ENCODE measurements at regions not wholly inside any gene's neighbourhood (a gene's known extent, or its start where the extent isn't known, plus 50 kb on each side); places are given as distances from the start of the nearest gene placed in this dataset.

DNA sequence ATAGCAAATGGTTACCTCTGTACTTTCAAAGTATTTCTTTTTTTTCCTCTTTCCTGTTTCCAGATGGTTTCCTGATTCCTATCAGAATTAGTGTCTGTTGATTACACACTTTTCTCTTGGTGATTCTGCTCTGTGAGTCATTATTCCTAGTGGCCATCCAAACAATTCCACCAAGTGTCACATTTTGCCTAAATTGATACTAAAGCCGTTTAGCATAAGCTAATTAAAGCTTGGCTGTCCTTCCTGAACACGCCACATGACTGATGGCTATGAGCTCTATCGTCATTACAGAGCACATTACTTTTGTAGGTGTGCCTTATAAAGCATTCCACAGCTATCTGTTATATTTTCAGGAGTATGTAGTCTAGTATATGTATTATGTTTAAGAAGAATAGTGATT is 671.2 kb downstream of the CDH8 start:
- TF ChIP-seq, protein P1, sequence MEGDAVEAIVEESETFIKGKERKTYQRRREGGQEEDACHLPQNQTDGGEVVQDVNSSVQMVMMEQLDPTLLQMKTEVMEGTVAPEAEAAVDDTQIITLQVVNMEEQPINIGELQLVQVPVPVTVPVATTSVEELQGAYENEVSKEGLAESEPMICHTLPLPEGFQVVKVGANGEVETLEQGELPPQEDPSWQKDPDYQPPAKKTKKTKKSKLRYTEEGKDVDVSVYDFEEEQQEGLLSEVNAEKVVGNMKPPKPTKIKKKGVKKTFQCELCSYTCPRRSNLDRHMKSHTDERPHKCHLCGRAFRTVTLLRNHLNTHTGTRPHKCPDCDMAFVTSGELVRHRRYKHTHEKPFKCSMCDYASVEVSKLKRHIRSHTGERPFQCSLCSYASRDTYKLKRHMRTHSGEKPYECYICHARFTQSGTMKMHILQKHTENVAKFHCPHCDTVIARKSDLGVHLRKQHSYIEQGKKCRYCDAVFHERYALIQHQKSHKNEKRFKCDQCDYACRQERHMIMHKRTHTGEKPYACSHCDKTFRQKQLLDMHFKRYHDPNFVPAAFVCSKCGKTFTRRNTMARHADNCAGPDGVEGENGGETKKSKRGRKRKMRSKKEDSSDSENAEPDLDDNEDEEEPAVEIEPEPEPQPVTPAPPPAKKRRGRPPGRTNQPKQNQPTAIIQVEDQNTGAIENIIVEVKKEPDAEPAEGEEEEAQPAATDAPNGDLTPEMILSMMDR (IDR thresholded peaks at IDR 0.05), result no peak
- TF ChIP-seq EP300 (IDR thresholded peaks at IDR 0.05) (no peak), POLR2A (IDR thresholded peaks at IDR 0.05) (no peak)

Data from ovary (tissue), 3 donors.